Natural killer cell (primary cell): ENCODE measurements at regions not wholly inside any gene's neighbourhood (a gene's known extent, or its start where the extent isn't known, plus 50 kb on each side); places are given as distances from the start of the nearest gene placed in this dataset.

Experiments used
- ATAC-seq, 3 donors: fragments of 150-1000 bp in 2 of 3; fragments of 200-7000 bp in 1 of 3; cut with Tn5 transposase; 1 replicate in 1 of 3; 2 replicates in 2 of 3; pipeline ENCODE4 v1.10.0; 2021; ENCODE audit warnings: mild to moderate bottlenecking in 2 of 3, moderate library complexity in 2 of 3
- DNase-seq, 2 donors: peaks; one replicate each; pipeline versions ENCODE4 v3.0.0 to v3.0.0-alpha.2; 2013 to 2021; ENCODE audit warnings: mixed read lengths in 1 of 2
- H3K27ac ChIP-seq: one replicate; pipeline ENCODE4 v1.5.1; 2013; ENCODE audit warnings: mild to moderate bottlenecking, low read length
- H3K27me3 ChIP-seq: one replicate; pipeline ENCODE4 v1.6.1; 2013; ENCODE audit warnings: low read length; ENCODE audit not compliant: control insufficient read depth, insufficient read depth
- H3K36me3 ChIP-seq: one replicate; pipeline ENCODE4 v1.6.1; 2013; ENCODE audit warnings: low read length; ENCODE audit not compliant: control insufficient read depth, insufficient read depth
- H3K4me1 ChIP-seq: one replicate; pipeline ENCODE4 v1.6.1; 2013; ENCODE audit warnings: low read length; ENCODE audit not compliant: control insufficient read depth, insufficient read depth
- H3K4me3 ChIP-seq: one replicate; pipeline ENCODE4 v1.5.1; 2013; ENCODE audit warnings: low read length
- H3K9me3 ChIP-seq: one replicate; pipeline ENCODE4 v1.6.1; 2013; ENCODE audit warnings: low read length; ENCODE audit not compliant: control insufficient read depth, insufficient read depth
- H3K27ac Mint-ChIP-seq, 2 donors: one replicate each; pipeline ENCODE4 v1.8.0; 2022; ENCODE audit warnings: mild to moderate bottlenecking in 2 of 2, mixed read lengths in 2 of 2, moderate library complexity in 1 of 2
- H3K27me3 Mint-ChIP-seq, 2 donors: one replicate each; pipeline ENCODE4 v1.8.0; 2022; ENCODE audit warnings: low read depth in 2 of 2, mixed read lengths in 2 of 2
- H3K36me3 Mint-ChIP-seq: one replicate; pipeline ENCODE4 v1.8.0; 2022; ENCODE audit warnings: mixed read lengths
- H3K4me1 Mint-ChIP-seq, 2 donors: one replicate each; pipeline ENCODE4 v1.8.0; 2022; ENCODE audit warnings: mixed read lengths in 2 of 2
- H3K4me3 Mint-ChIP-seq: one replicate; pipeline ENCODE4 v1.8.0; 2022; ENCODE audit warnings: mild to moderate bottlenecking, moderate library complexity, mixed read lengths
- H3K9me3 Mint-ChIP-seq, 2 donors: one replicate each; pipeline ENCODE4 v1.8.0; 2022; ENCODE audit warnings: mixed read lengths in 2 of 2
- CTCF ChIP-seq: fragments of 200-600 bp; IDR thresholded peaks from one replicate; pipeline ENCODE4 v1.8.0; 2022; ENCODE audit warnings: antibody characterized with exemption
- WGBS: methylation state at CpG from one replicate; pipeline ENCODE4 v1.1.7; 2013; ENCODE audit warnings: missing lambda C conversion rate; ENCODE audit not compliant: insufficient coverage; 5-methylcytosine and 5-hydroxymethylcytosine counted together
- intact Hi-C: fragments of 100-400 bp; cut with micrococcal nuclease; formaldehyde crosslinking; loops from one replicate; pipeline ENCODE4 v1.14.2; 2022

GRCh38 chr2:235131334-235132305, 179.8 kb downstream of the SH3BP4 start:
- H3K27me3 Mint-ChIP-seq, result peaks cover 24 to 44% of the 10 kb centered on the region in 2 donors

GRCh38 chr2:235132651-235133050, 180.8 kb downstream of the SH3BP4 start:
- DNase-seq (no peak), ATAC-seq (no peak)
- Histone ChIP-seq H3K36me3 (no peaks in the 10 kb centered on the region), H3K4me3 (no peak overlapping the region), H3K27me3 (no peaks in the 10 kb centered on the region), H3K27ac (no peak overlapping the region), H3K4me1 (peaks cover 3% of the 10 kb centered on the region), H3K9me3 (no peaks in the 10 kb centered on the region)
- no peak overlapping the region for H3K27ac Mint-ChIP-seq
- peaks cover 24 to 43% of the 10 kb centered on the region in 2 donors for H3K27me3 Mint-ChIP-seq
- no peaks in the 10 kb centered on the region for H3K36me3 Mint-ChIP-seq
- no peaks in the 10 kb centered on the region for H3K9me3 Mint-ChIP-seq
- intact Hi-C loops, result no loop called here
- H3K4me3 Mint-ChIP-seq, result no peak overlapping the region
- no peaks in the 10 kb centered on the region for H3K4me1 Mint-ChIP-seq
- 100% methylated on average over 2 of the region's 2 CpGs for WGBS
- TF ChIP-seq CTCF, result no peak

More at GRCh38 chr2:235131334-235132305, 179.8 kb downstream of the SH3BP4 start:
- TF ChIP-seq CTCF, result no peak
- no peaks in the 10 kb centered on the region for H3K27me3 ChIP-seq
- intact Hi-C loops, result no loop called here
- H3K9me3 ChIP-seq, result no peaks in the 10 kb centered on the region
- no peak overlapping the region for H3K27ac ChIP-seq
- H3K4me1 ChIP-seq, result peaks cover 3% of the 10 kb centered on the region
- H3K4me1 Mint-ChIP-seq, result no peaks in the 10 kb centered on the region
- H3K27ac Mint-ChIP-seq, result no peak overlapping the region
- no peaks in the 10 kb centered on the region for H3K36me3 Mint-ChIP-seq
- H3K36me3 ChIP-seq, result no peaks in the 10 kb centered on the region
- no peak overlapping the region for H3K4me3 ChIP-seq
- no peaks in the 10 kb centered on the region for H3K9me3 Mint-ChIP-seq
- ATAC-seq (no peak), DNase-seq (no peak)
- no peak overlapping the region for H3K4me3 Mint-ChIP-seq
- WGBS, result 88% methylated on average over 19 of the region's 21 CpGs

GRCh38 chr2:235133837-235134236, 182.0 kb downstream of the SH3BP4 start:
- H3K9me3 Mint-ChIP-seq, result no peaks in the 10 kb centered on the region
- H3K4me3 ChIP-seq, result no peak overlapping the region
- DNase-seq (no peak), ATAC-seq (no peak)
- peaks cover 3% of the 10 kb centered on the region for H3K4me1 ChIP-seq
- H3K36me3 ChIP-seq, result no peaks in the 10 kb centered on the region
- H3K27me3 Mint-ChIP-seq, result peaks cover 22 to 49% of the 10 kb centered on the region in 2 donors
- H3K9me3 ChIP-seq, result no peaks in the 10 kb centered on the region
- H3K4me3 Mint-ChIP-seq, result no peak overlapping the region
- TF ChIP-seq CTCF, result no peak
- H3K27ac Mint-ChIP-seq, result no peak overlapping the region
- intact Hi-C loops, result no loop called here
- H3K27ac ChIP-seq, result no peak overlapping the region
- no peaks in the 10 kb centered on the region for H3K36me3 Mint-ChIP-seq
- no peaks in the 10 kb centered on the region for H3K27me3 ChIP-seq
- H3K4me1 Mint-ChIP-seq, result no peaks in the 10 kb centered on the region
- 20% methylated on average over 2 of the region's 2 CpGs for WGBS
